Nephron (organoid): ENCODE measurements at regions not wholly inside any gene's neighbourhood (a gene's known extent, or its start where the extent isn't known, plus 50 kb on each side); places are given as distances from the start of the nearest gene placed in this dataset.

Experiments
- H3K27ac Mint-ChIP-seq, 3 experiments: 2 replicates each; pipeline ENCODE4 v1.8.0; 2020; ENCODE audit warnings: mixed read lengths in 3 of 3, mild to moderate bottlenecking in 2 of 3, moderate library complexity in 1 of 3
- H3K27me3 Mint-ChIP-seq: 2 replicates; pipeline ENCODE4 v1.8.0; 2021; ENCODE audit warnings: low read depth, mild to moderate bottlenecking, moderate library complexity, mixed read lengths
- H3K36me3 Mint-ChIP-seq: 2 replicates; pipeline ENCODE4 v1.8.0; 2020; ENCODE audit warnings: low read depth, mixed read lengths
- H3K4me1 Mint-ChIP-seq: 2 replicates; pipeline ENCODE4 v1.8.0; 2020; ENCODE audit warnings: mixed read lengths
- H3K4me3 Mint-ChIP-seq, 3 experiments: 2 replicates each; pipeline ENCODE4 v1.8.0; 2020; ENCODE audit warnings: mild to moderate bottlenecking in 3 of 3, mixed read lengths in 3 of 3, moderate library complexity in 2 of 3
- H3K9me3 Mint-ChIP-seq: 2 replicates; pipeline ENCODE4 v1.8.0; 2020; ENCODE audit warnings: mixed read lengths
- TF ChIP-seq, protein P1 (sequence below), 3 experiments: fragments of 200-600 bp; sonication (generic); IDR thresholded peaks; one replicate each; pipeline ENCODE4 v1.5.0; 2021; ENCODE audit warnings: antibody characterized with exemption in 3 of 3; ENCODE audit not compliant: unreplicated experiment in 3 of 3

DNA sequence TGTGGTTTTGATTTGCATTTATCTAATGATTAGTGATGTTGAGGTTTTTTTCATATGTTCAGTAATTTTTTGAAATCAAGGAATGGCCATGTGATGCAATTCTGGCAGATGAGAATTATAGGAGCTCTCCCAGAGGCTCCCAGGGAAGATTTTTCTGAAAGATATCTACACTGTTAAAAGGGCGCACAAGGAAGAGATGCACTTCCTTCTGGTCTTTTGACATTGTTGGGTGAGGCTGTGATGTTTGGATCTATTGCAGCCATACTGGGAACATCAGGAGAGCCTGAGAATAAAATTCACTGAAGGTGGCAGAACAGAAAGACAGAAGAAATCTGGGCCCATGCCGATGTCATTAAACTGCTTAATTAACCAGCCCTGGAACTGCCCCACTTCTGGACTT is 108.5 kb downstream of the DDX1 start:
- TF ChIP-seq, protein P1, sequence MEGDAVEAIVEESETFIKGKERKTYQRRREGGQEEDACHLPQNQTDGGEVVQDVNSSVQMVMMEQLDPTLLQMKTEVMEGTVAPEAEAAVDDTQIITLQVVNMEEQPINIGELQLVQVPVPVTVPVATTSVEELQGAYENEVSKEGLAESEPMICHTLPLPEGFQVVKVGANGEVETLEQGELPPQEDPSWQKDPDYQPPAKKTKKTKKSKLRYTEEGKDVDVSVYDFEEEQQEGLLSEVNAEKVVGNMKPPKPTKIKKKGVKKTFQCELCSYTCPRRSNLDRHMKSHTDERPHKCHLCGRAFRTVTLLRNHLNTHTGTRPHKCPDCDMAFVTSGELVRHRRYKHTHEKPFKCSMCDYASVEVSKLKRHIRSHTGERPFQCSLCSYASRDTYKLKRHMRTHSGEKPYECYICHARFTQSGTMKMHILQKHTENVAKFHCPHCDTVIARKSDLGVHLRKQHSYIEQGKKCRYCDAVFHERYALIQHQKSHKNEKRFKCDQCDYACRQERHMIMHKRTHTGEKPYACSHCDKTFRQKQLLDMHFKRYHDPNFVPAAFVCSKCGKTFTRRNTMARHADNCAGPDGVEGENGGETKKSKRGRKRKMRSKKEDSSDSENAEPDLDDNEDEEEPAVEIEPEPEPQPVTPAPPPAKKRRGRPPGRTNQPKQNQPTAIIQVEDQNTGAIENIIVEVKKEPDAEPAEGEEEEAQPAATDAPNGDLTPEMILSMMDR (IDR thresholded peaks at IDR 0.05; ENCODE audit: unreplicated experiment in 3 of 3): no peak
- H3K36me3 Mint-ChIP-seq: no peaks in the 10 kb centered on the region
- peaks cover 3% of the 10 kb centered on the region for H3K27me3 Mint-ChIP-seq
- no peak overlapping the region for H3K4me3 Mint-ChIP-seq
- peaks cover 14% of the 10 kb centered on the region for H3K4me1 Mint-ChIP-seq
- H3K27ac Mint-ChIP-seq: no peak overlapping the region
- H3K9me3 Mint-ChIP-seq: no peaks in the 10 kb centered on the region

DNA sequence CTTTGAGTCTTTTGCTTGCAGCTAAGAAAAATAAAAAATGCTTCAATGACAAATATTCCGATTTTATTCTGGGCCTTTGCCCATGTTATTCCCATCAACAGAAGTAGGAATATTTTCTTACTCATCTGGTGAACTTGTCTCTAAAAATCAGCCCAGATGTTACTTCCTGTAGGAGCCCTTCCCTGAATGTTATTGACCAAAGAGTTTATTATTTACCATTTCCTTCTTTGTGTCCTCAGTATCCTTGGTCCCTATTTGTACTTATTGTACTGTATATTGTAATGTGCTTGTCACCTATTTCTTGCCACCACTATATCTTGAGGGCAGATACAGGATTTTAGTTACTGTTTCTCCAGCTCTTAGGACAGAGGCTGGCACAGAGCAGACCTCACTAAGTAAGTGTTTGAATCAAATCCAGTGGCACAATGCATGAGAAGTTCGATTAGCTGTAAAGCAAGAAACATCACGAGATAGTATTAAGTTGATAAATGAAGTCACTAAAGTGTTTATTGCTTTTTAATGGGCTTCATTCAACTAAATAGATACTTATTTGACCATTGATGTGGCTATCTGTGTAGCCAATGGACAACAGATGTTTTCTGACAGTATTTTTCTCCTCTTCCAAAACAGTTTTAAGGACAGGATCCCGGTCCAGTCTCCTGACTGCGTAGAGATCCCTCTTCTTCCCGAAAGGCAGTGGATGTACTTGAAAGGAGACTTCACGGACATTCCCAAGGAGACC is 109.1 kb downstream of the DDX1 start:
- TF ChIP-seq, protein P1 (IDR thresholded peaks at IDR 0.05; ENCODE audit: unreplicated experiment in 3 of 3): no peak
- Mint-ChIP-seq H3K4me3 (no peak overlapping the region), H3K27me3 (no peaks in the 10 kb centered on the region), H3K36me3 (no peaks in the 10 kb centered on the region), H3K27ac (no peak overlapping the region), H3K9me3 (no peaks in the 10 kb centered on the region), H3K4me1 (peaks cover 13% of the 10 kb centered on the region)

DNA sequence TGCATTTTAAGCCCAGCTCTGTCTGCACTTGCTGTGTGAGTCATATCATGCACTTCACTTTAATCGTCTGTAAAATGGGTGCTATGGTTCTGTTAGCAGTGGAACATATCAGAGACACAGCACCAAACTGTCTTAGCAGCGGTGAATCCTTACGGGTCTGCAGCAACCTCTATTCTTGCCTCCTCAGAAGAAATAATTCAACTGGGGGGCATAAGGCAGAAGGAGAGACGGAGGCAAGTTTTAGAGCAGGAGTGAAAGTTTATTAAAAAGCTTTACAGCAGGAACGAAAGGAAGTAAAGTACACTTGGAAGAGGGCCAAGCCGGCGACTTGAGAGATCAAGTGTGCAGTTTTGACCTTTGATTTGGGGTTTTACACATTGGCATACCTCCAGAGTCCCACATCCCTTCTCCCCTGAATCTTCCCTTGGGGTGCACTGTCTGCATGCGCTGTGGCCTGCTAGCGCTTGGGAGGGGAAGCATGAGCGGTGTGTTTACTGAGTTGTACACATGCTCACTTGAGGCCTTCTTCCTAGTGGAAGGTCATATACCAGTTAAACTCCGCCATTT is 109.8 kb downstream of the DDX1 start:
- TF ChIP-seq, protein P1 (IDR thresholded peaks at IDR 0.05; ENCODE audit: unreplicated experiment in 3 of 3): no peak
- Mint-ChIP-seq H3K9me3 (no peaks in the 10 kb centered on the region), H3K4me1 (peaks cover 8% of the 10 kb centered on the region), H3K27ac (peak overlapping the region in 1 of 3 experiments; percentile 7), H3K4me3 (no peak overlapping the region), H3K27me3 (peaks cover 3% of the 10 kb centered on the region), H3K36me3 (no peaks in the 10 kb centered on the region)

DNA sequence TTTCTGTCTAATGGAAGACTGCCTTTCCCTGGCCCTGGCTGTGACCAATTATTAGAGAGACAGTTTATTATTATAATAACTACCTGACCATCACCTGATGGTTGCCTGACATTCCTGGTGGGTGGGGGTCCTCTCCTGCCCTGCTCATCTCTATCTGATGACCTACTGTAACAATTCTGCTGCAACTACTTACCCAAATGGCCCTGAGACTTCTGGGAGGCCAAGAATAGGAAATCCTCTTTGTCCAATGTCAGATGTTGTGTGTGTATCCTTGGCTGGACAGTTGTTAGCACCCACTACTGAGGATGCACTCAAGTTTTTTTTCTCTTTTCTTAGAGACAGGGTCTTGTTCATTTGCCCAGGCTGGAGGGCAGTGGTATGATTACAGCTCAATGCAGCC is 110.3 kb downstream of the DDX1 start:
- Mint-ChIP-seq H3K4me3 (no peak overlapping the region), H3K27me3 (peaks cover 9% of the 10 kb centered on the region), H3K36me3 (no peaks in the 10 kb centered on the region), H3K27ac (peak overlapping the region in 1 of 3 experiments; percentile 7), H3K9me3 (no peaks in the 10 kb centered on the region), H3K4me1 (peaks cover 8% of the 10 kb centered on the region)
- TF ChIP-seq, protein P1 (IDR thresholded peaks at IDR 0.05; ENCODE audit: unreplicated experiment in 3 of 3): no peak

DNA sequence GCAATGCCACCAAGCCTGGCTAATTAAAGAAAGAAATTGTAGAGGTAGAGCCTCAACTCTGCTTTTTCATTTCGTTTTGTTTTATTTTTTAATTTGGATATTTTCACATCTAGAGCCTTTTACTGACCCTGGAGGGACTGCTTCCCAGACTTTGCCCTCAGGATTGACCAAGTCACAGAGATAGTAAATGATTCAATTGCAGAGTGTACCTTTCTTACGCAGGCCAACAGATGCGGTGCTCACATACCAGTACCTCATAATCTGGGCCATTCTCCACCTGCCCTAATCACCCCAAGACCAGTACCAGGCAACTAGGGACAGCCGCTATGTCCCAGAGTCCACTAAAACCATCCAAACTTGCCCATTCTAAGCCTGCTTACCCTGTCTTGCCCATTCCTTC is 110.8 kb downstream of the DDX1 start:
- TF ChIP-seq, protein P1 (IDR thresholded peaks at IDR 0.05; ENCODE audit: unreplicated experiment in 3 of 3): no peak
- H3K9me3 Mint-ChIP-seq: no peaks in the 10 kb centered on the region
- no peaks in the 10 kb centered on the region for H3K36me3 Mint-ChIP-seq
- no peak overlapping the region for H3K27ac Mint-ChIP-seq
- peaks cover 8% of the 10 kb centered on the region for H3K4me1 Mint-ChIP-seq
- H3K27me3 Mint-ChIP-seq: peaks cover 9% of the 10 kb centered on the region
- no peak overlapping the region for H3K4me3 Mint-ChIP-seq
